K562 (cell line): ENCODE measurements at regions not wholly inside any gene's neighbourhood (a gene's known extent, or its start where the extent isn't known, plus 50 kb on each side); places are given as distances from the start of the nearest gene placed in this dataset.
"Not testable (repeated sequence)": the region's sequence is repeated elsewhere in the genome, so short reads cannot be mapped to it uniquely, and the experiment has no call there.

ENCODE experiments used
- ATAC-seq: fragments of 200-7000 bp; cut with Tn5 transposase; 3 replicates; pipeline ENCODE4 v1.9.1; 2020; ENCODE audit warnings: moderate library complexity
- BruUV-seq: library from RNA; stranded (reverse); fragments of 400-500 nt; replicated peaks from 2 replicates; lab custom pipeline; 2021; lab: Mats Ljungman, UMichigan
- CTCF ChIA-PET: fragments of 300-600 bp; formaldehyde crosslinking; extraction: SDS; loops from one replicate; lab custom pipeline; 2021; ENCODE audit warnings: low intra/inter-chr PET ratio; lab: Yijun Ruan, JAX
- POLR2A ChIA-PET: fragments of 300-600, 350-650 bp; sonication (Branson Sonifier 250); formaldehyde crosslinking; extraction: SDS; loops from one replicate; lab custom pipeline; 2021; ENCODE audit warnings: antibody characterized with exemption, inconsistent platforms; lab: Yijun Ruan, JAX
- DNase-seq, 4 experiments: peaks; one replicate each; pipeline versions ENCODE4 v3.0.0 to v3.0.0-alpha.2; 2011 to 2018; ENCODE audit warnings: low spot score in 3 of 4, mixed read lengths in 3 of 4; ENCODE audit errors: extremely low read depth in 1 of 4
- FAIRE-seq: peaks from 2 replicates; lab custom pipeline; 2011; peaks lifted over from hg19 to GRCh38; lab: Jason Lieb, UNC
- H2AFZ ChIP-seq: 2 replicates; pipeline ENCODE4 v1.6.0; 2011; ENCODE audit warnings: low read depth, low read length, control low read depth, inconsistent platforms
- H3K27ac ChIP-seq: fragments of 200-600 bp; 3 replicates; pipeline ENCODE4 v1.8.0; 2011; ENCODE audit warnings: low read depth, mild to moderate bottlenecking, control low read depth, inconsistent platforms, low read length, moderate library complexity, mixed read lengths; ENCODE audit errors: extremely low read depth
- H3K27me3 ChIP-seq, 2 experiments: fragments of 300-600 bp in 1 of 2; 2 replicates in 1 of 2; 3 replicates in 1 of 2; pipeline versions ENCODE4 v1.6.0 to v1.8.0; 2011; ENCODE audit warnings: inconsistent platforms in 2 of 2, low read length in 2 of 2, mild to moderate bottlenecking in 1 of 2, mixed read lengths in 1 of 2, moderate library complexity in 1 of 2; ENCODE audit not compliant: control insufficient read depth in 2 of 2, insufficient read depth in 2 of 2
- H3K36me3 ChIP-seq: fragments of 300-600 bp; 3 replicates; pipeline ENCODE4 v1.8.0; 2011; ENCODE audit warnings: mild to moderate bottlenecking, low read length, inconsistent platforms; ENCODE audit not compliant: control insufficient read depth, insufficient read depth
- H3K4me1 ChIP-seq, 2 experiments: fragments of 200-600 bp in 1 of 2; replicated peaks in 1 of 2; 2 replicates in 1 of 2; 3 replicates in 1 of 2; pipeline versions ENCODE4 v1.5.1 to v1.8.0; 2011; ENCODE audit warnings: inconsistent platforms in 2 of 2, low read length in 2 of 2, mild to moderate bottlenecking in 1 of 2, mixed read lengths in 1 of 2, moderate library complexity in 1 of 2; ENCODE audit not compliant: control insufficient read depth in 2 of 2, insufficient read depth in 2 of 2
- H3K4me2 ChIP-seq: 2 replicates; pipeline ENCODE4 v1.6.1; 2011; ENCODE audit warnings: low read length, control low read depth, inconsistent platforms, mixed read lengths; ENCODE audit not compliant: insufficient read depth
- H3K4me3 ChIP-seq: fragments of 200-600 bp; sonication (generic), shearing (Covaris generic); 2 replicates; pipeline ENCODE4 v1.5.1; 2016; ENCODE audit warnings: control low read depth, inconsistent platforms
- H3K79me2 ChIP-seq: fragments of 200-600 bp; 3 replicates; pipeline ENCODE4 v1.8.0; 2011; ENCODE audit warnings: low read length, inconsistent platforms; ENCODE audit not compliant: control insufficient read depth, insufficient read depth
- H3K9ac ChIP-seq, 2 experiments: 2 replicates each; pipeline versions ENCODE4 v1.6.0 to v1.6.1; 2011; ENCODE audit warnings: low read depth in 2 of 2, low read length in 2 of 2, control low read depth in 1 of 2, inconsistent platforms in 1 of 2, mild to moderate bottlenecking in 1 of 2, mixed read lengths in 1 of 2; ENCODE audit not compliant: insufficient read depth in 1 of 2
- H3K9me1 ChIP-seq: one replicate; pipeline ENCODE4 v1.6.0; 2011; ENCODE audit warnings: inconsistent platforms, mild to moderate bottlenecking, low read length, moderate library complexity; ENCODE audit not compliant: control insufficient read depth, insufficient read depth
- H3K9me3 ChIP-seq: replicated peaks from 2 replicates; pipeline ENCODE4 v1.5.1; 2011; ENCODE audit warnings: low read depth, low read length, inconsistent platforms; ENCODE audit not compliant: control insufficient read depth, insufficient read depth
- H4K20me1 ChIP-seq: replicated peaks from 2 replicates; pipeline ENCODE4 v1.6.1; 2011; ENCODE audit warnings: low read length, inconsistent platforms, mixed read lengths; ENCODE audit not compliant: control insufficient read depth, insufficient read depth
- L3MBTL2 ChIP-seq: fragments of 450-650 bp; IDR thresholded peaks from 2 replicates; pipeline ENCODE4 v1.6.1; 2016; ENCODE audit warnings: mild to moderate bottlenecking, moderate library complexity
- PHTF2 ChIP-seq: fragments of 250-450 bp; sonication (Bioruptor Pico); IDR thresholded peaks from 2 replicates; pipeline ENCODE4 v1.5.0; 2021; ENCODE audit warnings: mild to moderate bottlenecking
- SREBF2 ChIP-seq: sonication (generic); formaldehyde crosslinking; IDR thresholded peaks from 2 replicates; pipeline ENCODE4 v1.4.0; 2020; ENCODE audit warnings: mild to moderate bottlenecking, missing genetic modification reagents
- TRIM24 ChIP-seq, 2 experiments: fragments of 450-650 bp; IDR thresholded peaks; 2 replicates each; pipeline ENCODE4 v1.6.1; 2016
- ZNF551 ChIP-seq: fragments of 250-450 bp; sonication (Bioruptor Pico); IDR thresholded peaks from 2 replicates; pipeline ENCODE4 v1.5.0; 2021; ENCODE audit warnings: mild to moderate bottlenecking, moderate library complexity
- ZSCAN29 ChIP-seq: fragments of 450-650 bp; IDR thresholded peaks from 2 replicates; pipeline ENCODE4 v1.6.1; 2017
- WGBS: fragments of 100-300 bp; shearing (Covaris generic); methylation state at CpG from one replicate; pipeline ENCODE4 v1.1.6; 2016; ENCODE audit warnings: low coverage, mixed read lengths; ENCODE audit not compliant: insufficient coverage; ENCODE audit errors: missing lambda C conversion rate; 5-methylcytosine and 5-hydroxymethylcytosine counted together
- in situ Hi-C: fragments of 300-500 bp; cut with MboI; formaldehyde crosslinking; loops from 4 replicates; pipeline ENCODE4 v1.15.0; 2018; ENCODE audit warnings: inconsistent platforms, mixed read lengths
- intact Hi-C: fragments of 100-400 bp; cut with micrococcal nuclease; formaldehyde crosslinking; loops from 2 replicates; pipeline ENCODE4 v1.14.2; 2022
- TF ChIP-seq, protein P1 (sequence below): sonication (generic); formaldehyde crosslinking; IDR thresholded peaks from 2 replicates; pipeline ENCODE4 v1.8.0; 2022; ENCODE audit warnings: mild to moderate bottlenecking, missing genetic modification reagents

GRCh38 chr11:29224739-29225384 lies 792.0 kb downstream of the KCNA4 start:
- BruUV-seq: no TSS peak
- ChIA-PET POLR2A (interaction anchor here (0.6 kb wide), 1 partner anchor 21 kb away, joined by 3 read pairs; no protein-coding TSS in a partner anchor), CTCF (interaction anchor here (0.6 kb wide), 1 partner anchor 1693 kb away, joined by 5 read pairs; no protein-coding TSS in a partner anchor)
- Histone ChIP-seq H2AFZ (no peak overlapping the region), H3K4me2 (no peak overlapping the region), H3K9me1 (no peaks in the 10 kb centered on the region), H3K79me2 (no peaks in the 10 kb centered on the region), H3K9me3 (no peaks in the 10 kb centered on the region), H4K20me1 (no peaks in the 10 kb centered on the region), H3K27ac (no peak overlapping the region), H3K27me3 (no peaks in the 10 kb centered on the region), H3K36me3 (no peaks in the 10 kb centered on the region), H3K9ac (no peak overlapping the region), H3K4me1 (no peaks in the 10 kb centered on the region), H3K4me3 (no peak overlapping the region)
- DNase-seq (no peak), ATAC-seq (no peak), FAIRE-seq (no peak)
- in situ Hi-C loops (no loop called here), intact Hi-C loops (no loop called here)
- TF ChIP-seq SREBF2 (no peak), PHTF2 (no peak), L3MBTL2 (no peak), ZSCAN29 (no peak), ZNF551 (CRISPR knock-in tag) (no peak), TRIM24 (IDR thresholded peaks at IDR 0.05) (no peak)
- TF ChIP-seq, protein P1, sequence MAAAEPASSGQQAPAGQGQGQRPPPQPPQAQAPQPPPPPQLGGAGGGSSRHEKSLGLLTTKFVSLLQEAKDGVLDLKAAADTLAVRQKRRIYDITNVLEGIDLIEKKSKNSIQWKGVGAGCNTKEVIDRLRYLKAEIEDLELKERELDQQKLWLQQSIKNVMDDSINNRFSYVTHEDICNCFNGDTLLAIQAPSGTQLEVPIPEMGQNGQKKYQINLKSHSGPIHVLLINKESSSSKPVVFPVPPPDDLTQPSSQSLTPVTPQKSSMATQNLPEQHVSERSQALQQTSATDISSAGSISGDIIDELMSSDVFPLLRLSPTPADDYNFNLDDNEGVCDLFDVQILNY: no peak
- 3% methylated on average over 7 of the region's 9 CpGs for WGBS

DNA sequence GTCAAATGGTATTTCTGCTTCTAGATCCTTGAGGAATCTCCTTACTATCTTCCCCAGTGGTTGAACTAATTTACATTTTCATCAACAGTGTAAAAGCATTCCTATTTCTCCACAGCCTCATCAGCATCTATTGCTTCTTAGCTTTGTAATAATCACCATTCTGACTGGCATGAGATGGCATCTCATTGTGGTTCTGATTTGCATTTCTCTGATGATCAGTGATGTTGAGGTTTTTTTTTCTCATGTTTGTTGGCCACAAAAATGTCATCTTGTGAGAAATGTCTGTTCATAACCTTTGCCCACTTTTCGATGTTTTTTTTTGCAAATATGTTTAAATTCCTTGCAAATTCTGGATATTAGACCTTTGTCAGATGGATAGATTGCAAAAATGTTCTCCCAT lies 797.3 kb downstream of the KCNA4 start:
- H3K4me2 ChIP-seq, H3K4me3 ChIP-seq, H2AFZ ChIP-seq, H3K79me2 ChIP-seq, H3K9me3 ChIP-seq, H4K20me1 ChIP-seq, H3K4me1 ChIP-seq, CTCF ChIA-PET, H3K9ac ChIP-seq, intact Hi-C loops, H3K27me3 ChIP-seq, ATAC-seq, H3K36me3 ChIP-seq, H3K27ac ChIP-seq, POLR2A ChIA-PET, in situ Hi-C loops, FAIRE-seq, H3K9me1 ChIP-seq, BruUV-seq, DNase-seq: not testable (repeated sequence)
- WGBS: 0% methylated on average over 1 of the region's 1 CpG
